NCI-H1694 (cell line): ENCODE measurements at regions not wholly inside any gene's neighbourhood (a gene's known extent, or its start where the extent isn't known, plus 50 kb on each side); places are given as distances from the start of the nearest gene placed in this dataset.

Experiments
- DNase-seq: peaks from one replicate; lab custom pipeline; 2025; lab: John Stamatoyannopoulos, UW

DNA sequence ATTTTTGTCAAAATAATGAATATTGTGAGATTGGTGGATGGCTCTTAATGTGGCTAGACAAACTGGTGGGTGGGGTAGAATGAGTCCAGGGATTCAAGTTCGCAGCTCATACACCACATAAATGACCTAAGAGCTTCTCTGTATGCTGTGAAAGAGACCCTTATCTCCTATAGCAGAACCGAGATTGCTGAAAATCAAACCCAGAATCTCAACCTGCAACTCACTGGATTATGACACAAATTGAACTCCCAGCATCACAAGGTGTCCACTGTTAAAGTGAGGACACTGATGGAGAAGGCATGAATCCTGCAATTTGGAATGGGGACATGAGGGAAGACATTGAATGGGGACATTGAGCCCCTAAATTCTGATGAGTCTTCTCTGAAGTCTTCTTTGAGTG is 51.3 kb upstream of the CNKSR3 start:
- no peak for DNase-seq

DNA sequence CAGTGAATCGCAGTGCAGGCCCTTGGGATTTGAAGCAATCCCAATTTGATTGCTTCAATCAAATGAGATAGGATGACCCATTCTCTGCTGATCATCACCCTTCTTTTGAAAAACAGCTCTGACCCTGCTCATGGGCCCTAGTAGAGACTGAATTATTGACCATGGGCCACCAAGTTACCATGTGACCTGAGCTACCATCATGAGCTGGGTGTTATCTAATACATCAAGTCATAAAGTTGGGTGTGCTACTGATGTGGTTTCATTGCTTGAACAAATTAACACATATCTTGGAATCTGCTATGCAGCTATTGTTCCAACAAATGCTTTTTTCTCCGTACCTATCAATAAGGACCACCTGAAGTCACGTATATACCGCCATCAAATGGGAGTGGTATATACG is 54.8 kb upstream of the CNKSR3 start:
- DNase-seq: no peak

DNA sequence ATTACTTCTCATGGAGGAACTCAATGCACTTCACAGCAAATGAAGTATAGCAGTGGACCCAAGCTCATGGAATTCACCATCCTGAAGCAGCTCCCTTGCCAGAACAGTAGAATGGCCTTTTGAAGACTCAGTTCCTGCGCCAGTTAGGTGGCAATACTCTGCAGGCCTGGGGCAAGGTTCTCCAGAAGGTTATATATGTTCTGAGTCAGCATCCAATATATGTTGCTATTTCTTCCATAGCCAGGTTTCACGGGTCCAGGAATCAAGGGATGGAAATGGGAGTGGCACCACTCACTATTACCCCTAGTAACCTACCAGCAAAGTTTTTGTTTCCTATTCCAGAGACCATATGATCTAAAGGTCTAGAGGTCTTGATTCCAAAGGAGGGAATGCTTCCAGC is 56.4 kb upstream of the CNKSR3 start:
- no peak for DNase-seq

DNA sequence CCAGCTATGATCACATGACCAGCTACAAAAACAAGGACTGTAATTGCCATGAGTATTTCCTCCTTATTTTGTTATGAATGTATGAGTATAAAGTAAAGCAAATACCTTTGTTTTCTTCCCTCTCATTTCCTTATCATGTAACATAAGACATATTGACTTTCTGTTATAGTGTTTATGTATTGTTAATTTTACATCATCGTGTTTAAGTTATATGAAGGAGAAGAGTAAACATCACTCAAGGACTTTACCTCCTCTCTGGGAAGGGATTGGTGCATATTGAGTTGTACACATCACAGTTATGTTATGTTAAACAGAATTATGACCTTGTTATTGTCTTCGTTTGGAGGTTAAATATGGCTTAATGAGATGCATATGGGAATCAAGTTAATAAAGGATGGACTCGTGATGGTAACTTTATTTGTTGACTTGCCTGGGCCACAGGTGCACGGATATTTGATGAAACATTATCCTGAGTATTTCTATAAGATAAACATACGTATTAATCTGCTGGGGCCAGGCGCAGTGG is 57.3 kb upstream of the CNKSR3 start:
- DNase-seq: no peak

DNA sequence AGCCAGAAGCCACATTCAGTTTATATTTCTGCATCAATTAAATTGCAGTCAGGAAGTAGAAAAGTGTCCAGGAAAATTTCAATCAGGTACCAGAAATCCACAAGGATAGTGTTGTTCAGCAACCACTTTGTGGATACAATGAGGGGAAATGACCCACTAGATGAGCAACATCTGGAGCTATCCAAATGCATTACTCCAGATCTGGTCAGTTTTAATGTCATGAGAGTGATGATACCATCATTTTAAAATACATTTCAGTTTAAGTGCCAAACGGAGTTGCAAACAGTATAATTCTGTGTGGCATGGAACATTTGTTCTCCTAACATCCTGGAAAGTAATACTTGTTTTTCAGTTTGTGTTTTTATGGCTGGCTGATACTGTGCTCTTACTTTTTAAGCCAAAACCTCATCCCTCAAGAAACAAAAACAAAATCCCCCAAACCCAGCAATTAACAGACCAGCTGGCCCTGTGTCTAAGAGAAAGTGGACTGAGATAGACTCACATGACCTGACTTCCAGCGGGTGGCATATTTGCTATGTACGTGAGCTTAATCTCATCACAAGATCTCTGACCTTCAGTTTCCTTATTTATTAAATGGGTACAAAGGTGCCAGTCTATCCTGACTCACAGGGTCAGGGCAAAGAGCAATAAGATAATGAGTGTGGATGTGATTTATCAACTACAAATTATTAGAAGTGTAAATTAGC is 58.8 kb upstream of the CNKSR3 start:
- no peak for DNase-seq

DNA sequence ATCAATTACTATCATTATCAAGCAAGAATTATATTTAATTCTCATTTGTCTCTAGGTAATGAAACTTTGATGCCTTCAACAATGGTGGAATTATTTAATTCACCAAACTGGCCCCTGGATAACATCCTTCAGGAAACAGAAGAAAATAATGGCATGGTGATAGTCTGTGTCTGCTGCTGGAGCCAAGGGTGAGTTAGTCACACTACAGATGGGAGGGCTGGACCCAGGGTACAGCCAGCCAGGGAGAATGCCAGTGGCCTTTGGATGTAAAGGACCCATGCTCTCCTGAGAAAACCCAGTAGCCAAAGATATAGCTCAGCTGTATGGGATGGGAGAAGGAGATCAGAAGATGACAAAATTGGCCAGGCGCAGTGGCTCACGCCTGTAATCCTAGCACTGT is 60.0 kb upstream of the CNKSR3 start:
- DNase-seq: no peak

DNA sequence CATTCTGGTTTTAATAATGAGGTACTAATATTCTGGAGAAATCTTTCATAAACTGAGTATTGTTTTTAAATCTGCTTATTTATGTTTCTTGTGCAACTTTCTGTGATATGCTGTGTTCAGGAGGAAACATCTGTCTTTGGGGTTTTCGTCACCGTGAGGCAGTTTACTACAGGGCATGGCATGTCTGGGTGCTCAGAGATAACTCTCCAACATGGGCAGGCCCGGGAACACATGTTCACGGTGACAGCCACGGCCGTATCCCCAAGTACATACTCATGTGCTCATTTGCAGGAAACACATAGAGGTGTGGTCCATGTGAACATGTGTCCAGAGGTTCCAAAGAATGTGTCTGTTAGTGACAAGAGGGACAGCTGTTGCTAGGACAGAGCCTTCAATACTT is 62.1 kb upstream of the CNKSR3 start:
- DNase-seq: no peak

DNA sequence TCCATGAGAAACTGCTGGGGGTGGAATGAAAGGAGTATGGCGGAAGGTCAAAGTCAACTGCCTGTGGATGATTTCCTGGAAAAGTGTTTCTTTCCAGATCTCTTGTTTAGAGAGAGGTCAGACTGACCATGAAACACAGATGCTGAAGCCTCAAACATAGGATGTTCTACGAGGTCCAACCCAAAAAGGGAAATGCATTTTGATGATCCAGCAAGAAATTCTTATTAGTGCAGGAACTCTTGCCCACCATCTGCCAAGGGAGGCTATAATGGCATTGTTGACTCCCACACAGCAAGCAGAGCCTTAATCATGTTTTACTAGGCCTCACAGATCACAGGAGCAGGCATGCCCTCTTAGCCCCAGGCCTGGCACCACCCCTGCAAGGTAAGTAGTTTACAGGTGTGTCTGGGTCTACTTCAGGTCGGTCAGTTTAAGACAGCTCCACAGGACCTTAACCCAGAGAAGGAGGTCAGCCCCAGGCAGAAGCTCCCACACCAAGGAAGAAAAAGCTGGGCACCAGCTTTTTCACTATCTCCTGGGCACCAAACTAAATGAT is 67.6 kb upstream of the CNKSR3 start:
- no peak for DNase-seq

DNA sequence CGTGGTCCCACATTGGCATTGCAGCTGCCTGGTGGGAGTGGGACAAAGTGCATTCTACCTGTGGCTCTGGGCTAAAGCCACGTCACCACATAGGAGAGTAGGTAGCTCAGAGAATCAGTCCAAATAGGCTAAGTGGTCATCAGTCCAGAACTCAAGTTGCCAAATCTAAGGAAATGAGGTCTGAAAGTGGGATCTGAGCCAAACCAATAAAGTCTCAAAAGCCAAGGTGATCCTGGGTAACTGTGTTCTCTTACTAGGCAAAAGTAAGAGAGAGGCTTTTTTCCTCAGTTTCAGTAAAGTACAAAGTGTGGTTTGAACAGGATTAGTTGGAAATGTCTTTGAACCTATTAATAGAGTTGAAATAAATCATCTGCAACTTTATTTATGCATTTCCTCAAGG is 68.6 kb upstream of the CNKSR3 start:
- no peak for DNase-seq

DNA sequence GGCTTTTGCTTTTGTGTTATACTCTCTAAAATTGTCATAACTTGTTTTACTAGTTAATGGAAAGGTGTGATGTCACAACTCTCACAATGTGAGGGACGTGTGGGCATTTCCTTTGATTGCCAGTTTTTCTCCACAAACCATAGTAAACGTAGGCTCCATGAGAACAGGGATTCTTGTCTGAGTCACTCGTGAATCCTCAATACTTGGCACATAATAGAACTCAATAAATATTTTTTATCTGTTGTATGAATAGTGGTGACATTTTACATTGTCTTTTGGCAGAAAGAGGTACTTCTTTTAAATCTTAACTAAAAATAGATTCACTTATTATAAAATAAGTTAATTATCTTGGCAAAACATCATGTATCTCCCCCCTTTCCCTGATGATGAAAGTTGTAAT is 69.0 kb upstream of the CNKSR3 start:
- DNase-seq: no peak

DNA sequence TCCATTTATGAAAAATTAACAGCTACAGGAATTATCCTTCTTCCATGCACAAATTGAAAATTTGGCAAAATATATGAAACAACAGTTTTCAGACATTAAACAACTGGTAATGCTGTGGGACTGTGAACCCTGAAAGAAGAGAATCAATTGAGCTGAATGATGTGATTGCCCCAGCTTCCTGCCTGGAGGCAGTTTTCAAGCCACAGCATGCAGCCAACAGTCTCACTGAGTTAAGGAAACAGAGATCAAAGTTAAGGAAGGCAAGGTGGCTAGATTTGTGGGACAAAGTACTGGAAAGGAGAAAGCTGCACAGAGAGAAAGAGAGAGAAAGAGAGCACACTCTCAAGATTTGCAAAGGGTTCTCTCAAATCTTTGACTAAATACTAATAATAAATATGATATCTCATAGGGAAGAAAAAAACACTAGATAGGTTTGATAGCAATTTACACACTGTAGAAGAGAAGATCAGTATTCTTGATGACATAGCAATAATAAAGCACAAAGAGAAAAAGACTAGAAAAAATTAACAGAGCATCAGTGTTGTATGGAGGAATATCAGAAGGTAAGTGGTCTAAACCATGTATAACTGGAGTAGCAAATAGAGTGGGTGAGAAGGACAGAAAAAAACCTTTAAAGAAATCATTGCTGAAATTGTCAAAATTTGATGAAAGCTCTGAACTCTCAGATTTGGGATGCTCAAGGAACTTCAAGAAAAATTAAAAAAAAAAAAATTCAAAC is 70.1 kb upstream of the CNKSR3 start:
- no peak for DNase-seq

DNA sequence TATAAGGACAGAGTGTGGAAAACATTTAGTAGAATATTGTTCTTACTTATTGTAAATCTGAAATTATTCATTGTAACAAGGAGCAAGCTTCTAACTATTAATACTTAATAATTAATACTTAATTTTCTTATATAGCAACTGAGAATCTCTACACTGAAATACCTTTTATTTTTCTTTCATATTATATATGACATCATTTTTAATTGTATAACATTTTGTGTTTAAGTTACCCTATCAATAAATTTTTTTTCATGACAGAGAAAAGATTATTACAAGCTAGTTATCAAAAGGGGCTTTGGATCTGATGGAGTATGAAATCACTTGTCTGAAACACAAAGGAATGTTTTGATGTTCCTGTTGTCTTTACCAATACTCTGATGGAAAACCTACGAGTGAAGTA is 72.2 kb upstream of the CNKSR3 start:
- DNase-seq: no peak

DNA sequence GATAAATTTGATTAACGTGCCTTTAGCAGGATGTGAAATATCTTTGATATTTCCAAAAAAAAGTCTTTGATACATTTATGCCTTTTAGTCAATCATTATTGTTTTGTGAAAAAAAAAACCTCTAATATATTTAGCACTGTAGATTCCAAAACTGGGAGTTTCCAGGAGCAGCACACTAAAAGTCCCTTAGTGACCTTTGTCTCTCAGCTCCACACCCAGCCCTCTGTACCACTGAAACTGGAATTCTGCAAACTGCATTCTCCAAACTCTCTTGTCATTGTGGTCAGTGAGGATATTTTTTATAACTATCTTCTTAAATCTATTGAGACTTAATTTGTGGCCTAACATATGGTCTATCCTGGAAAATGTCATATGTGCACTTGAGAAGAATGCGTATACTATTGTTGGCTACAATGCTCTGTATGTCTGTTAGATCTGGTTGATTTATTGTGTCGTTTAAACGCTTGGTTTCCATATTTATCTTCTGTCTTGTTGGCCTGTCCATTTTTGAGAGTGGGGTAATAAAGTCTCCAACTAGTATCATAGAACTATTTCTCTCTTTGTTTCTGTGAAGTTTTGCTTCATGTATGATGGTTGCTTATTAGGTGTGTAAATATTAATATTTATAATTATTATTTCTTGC is 73.2 kb upstream of the CNKSR3 start:
- no peak for DNase-seq

DNA sequence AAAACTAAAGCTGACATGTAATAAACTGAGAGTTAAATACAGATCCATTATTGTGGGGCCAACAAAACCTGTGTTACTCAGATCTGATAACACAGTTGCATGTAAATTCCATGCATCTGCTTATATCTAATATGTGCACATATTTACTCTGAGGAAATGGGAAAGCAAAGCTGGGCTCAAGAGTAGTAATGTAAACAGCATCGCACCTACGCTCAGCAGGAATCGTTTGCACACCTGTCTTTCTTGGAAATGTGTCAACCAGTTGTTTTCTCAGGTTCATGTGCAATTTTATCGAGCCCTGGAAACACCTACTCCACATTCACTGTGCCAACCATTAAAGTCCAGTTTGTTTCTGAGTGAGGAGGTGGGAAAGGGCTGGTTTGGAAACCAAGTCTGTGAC is 80.3 kb upstream of the CNKSR3 start:
- DNase-seq: no peak

DNA sequence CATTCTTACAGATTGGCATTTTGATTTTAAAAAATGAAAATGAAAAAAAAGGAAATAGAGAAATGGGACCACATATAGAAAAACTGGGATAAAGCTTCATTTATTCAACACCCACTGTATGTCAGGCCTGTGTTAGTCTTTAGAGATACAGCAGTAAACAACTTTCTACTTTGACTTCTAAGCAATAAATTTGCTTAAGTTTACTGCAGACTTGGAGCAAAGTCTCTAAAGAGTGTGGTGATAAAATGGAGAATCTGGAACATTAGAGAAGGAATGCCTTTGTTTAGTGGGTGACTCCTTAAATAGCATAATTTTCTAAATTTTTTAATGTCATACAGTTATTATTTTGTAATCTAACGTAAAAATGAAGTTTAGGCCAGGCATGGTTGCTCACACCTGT is 80.7 kb upstream of the CNKSR3 start:
- DNase-seq: no peak

DNA sequence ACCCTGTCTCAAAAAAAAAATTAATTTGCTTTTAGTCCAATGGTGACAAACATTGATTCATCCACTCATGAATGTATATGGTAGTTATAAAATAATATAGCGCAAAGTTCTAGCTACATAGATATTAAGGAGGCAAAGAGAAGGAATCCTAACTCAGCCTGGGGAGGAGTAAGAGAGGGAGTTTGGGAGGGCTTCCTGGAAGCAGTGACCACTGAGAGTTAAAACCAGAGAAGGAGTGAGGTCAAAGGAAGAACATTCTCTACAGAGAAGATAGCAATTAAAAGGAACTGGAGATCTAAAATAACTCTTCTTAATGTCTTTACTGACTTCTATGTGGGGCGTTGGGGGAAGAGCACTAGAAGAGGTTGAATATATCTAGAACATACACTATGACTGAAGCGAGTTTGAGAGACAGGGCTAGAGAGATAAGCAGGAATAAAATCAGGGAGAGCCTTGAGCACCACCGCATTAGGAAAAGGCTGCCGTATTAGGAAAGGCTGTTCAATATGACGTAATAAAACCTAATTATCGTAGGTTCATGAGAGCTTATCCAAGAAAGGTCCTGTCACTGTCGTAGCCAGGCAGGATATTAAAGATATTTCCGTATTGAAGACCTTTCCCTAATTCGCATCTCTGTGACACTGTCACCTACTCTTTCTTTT is 81.8 kb upstream of the CNKSR3 start:
- no peak for DNase-seq

DNA sequence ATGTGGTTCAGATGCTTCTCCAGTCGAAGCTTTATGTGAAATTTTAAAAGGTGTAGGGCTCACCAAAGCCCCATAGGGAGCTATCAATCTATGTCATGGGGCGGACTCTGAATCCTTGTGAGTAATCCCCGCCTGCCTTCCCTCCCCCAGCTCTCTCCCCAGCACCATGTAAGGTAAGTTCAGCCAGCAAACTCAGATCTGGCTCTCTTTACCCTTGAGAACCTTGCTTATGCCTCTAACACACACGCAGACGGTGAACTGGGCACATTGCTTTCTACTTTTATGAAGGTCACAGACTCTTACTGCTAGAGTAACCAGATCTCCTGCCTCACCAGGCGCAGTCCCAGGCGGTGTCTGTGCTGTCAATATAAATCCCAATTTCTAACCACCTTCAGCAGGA is 82.6 kb upstream of the CNKSR3 start:
- DNase-seq: no peak

DNA sequence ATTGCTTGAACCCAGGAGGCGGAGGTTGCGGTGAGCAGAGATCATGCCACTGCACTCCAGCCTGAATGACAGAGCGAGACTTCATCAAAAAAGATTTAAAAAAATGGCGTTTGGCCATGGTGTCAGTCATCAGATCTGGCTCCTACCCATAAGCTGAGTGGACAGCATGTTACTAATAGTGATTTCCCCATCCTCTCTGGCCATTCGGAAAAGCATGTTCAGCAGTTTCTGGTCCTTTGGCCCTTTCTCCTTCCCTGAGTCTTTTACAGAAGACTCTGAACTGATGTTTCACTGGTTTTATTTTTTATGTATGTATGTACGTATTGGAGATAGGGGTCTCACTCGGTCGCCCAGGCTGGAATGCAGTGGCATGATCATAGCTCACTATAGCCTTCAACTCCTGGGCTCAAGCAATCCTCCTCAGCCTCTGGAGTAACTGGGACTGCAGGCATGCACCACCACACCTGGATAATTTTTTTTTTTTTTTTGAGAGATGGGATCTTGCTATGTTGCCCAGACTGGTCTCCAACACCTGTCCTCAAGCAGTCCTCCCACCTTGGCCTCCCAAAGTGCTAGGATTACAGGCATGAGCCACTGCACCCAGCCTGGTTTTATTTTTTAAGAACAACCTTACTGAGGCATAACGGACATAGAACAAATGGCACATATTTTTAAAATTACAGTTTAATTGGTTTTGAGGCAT is 84.2 kb upstream of the CNKSR3 start:
- DNase-seq: no peak

DNA sequence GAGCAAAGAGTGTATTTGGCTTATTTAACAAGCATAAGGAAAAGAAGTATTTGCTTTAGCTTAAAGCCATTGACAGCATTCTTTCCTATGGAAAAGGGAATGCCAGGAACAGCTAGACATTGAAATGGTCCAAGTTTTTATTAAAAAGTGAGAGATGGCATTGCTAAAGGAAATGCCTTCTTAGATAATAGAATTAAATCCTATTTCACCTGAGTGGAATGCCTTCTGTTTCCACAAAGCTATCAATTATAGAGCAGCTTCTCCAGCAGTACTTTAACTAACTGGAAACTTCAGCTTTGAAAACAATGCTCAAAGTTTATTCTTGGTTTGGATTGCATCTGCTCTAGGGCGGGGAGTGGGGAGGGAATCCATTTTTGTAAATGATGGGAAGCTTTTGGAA is 85.1 kb upstream of the CNKSR3 start:
- no peak for DNase-seq

DNA sequence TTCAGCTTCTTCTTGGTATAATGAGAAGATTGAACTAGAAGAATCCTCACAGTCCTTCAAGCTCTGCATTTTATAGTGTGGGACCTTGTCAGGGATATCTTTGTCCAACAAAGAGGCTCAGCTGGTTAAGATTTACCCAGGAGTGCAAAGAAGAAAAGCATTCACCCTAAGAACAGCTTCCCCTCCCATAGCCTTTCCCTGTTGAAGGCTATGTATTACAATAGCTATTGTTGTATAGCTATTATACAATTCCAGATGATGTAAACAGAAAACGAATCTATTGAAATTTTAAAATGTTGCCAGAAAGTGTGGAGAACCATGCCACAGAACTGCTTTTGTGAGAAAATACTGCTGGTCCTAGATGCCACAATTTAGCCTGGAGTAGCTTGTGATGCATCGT is 85.5 kb upstream of the CNKSR3 start:
- DNase-seq: no peak

DNA sequence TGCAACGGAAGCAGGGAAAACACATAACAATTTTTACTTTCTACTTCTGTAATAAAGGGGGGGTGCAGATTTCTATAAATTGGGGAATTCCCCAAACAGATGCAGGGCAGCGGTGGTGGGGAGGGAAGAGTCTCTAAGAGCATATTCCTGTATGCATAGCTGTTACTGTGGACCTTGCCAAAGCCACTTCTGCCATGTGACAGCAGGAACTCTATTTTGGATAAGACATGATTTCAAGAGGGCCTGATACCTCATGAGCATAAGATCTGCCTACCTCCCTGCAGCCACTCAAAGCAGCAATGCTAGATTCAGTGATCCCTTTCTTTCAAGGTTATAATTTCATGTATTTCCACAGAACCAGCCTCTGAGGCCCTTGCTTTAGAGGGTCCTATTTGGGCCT is 86.2 kb upstream of the CNKSR3 start:
- no peak for DNase-seq

DNA sequence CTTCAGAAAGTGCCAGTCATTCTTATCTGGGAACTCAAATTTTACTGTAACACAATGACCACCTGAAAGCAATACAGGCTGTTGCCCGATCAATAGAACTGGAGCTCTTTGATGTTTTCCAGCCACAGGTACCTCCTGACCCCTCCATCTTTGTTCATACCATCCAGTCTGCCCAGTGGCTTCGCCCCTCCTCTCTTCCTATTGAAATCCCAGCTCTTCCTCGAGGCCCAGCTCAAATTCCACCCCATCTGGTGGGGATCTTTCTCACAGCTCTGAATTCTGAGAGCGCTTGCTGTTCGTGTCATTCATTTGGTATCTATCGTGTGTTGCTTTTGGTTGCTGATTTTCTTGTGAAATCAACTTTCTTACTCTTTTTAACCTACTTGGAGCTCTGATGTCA is 87.9 kb upstream of the CNKSR3 start:
- DNase-seq: no peak
